Keratinocyte (primary cell): ENCODE measurements at regions not wholly inside any gene's neighbourhood (a gene's known extent, or its start where the extent isn't known, plus 50 kb on each side); places are given as distances from the start of the nearest gene placed in this dataset.

Experiments
- CTCF ChIP-seq, 3 experiments: IDR thresholded peaks in 1 of 3; conservative IDR thresholded peaks in 1 of 3; optimal IDR thresholded peaks in 1 of 3; 2 replicates in 2 of 3; 3 replicates in 1 of 3; pipeline versions ENCODE3 to v1.5.1; 2011; ENCODE audit warnings: low read length in 3 of 3, mild to moderate bottlenecking in 3 of 3, moderate library complexity in 2 of 3, control low read depth in 1 of 3, inconsistent platforms in 1 of 3; ENCODE audit not compliant: insufficient read depth in 2 of 3; ENCODE audit errors: extremely low read depth in 1 of 3
- EZH2 ChIP-seq: IDR thresholded peaks from one replicate; pipeline ENCODE4 v1.6.1; 2012; ENCODE audit warnings: inconsistent platforms, mild to moderate bottlenecking, low read length, moderate library complexity

GRCh38 chr14:83913476-83913875 is 1616.5 kb upstream of the FLRT2 start:
- TF ChIP-seq CTCF (optimal IDR thresholded peaks at IDR 0.05 in 1 of 3, IDR thresholded peaks at IDR 0.05 in 1 of 3, conservative IDR thresholded peaks at IDR 0.05 in 1 of 3; ENCODE audit: extremely low read depth in 1 of 3, insufficient read depth in 2 of 3, low read length in 3 of 3) (no peak), EZH2 (no peak)
